GM12878 (cell line): ENCODE measurements at regions not wholly inside any gene's neighbourhood (a gene's known extent, or its start where the extent isn't known, plus 50 kb on each side); places are given as distances from the start of the nearest gene placed in this dataset.
A peak's percentile ranks its signal among the peaks of the same experiment; 100 is the strongest.

Experiments
- ATF2 ChIP-seq: IDR thresholded peaks from 2 replicates; pipeline ENCODE4 v1.6.1; 2012; ENCODE audit warnings: low read length, inconsistent platforms
- ATF3 ChIP-seq: IDR thresholded peaks from 2 replicates; pipeline ENCODE4 v1.6.1; 2011; ENCODE audit warnings: low read depth, mild to moderate bottlenecking, low read length, moderate library complexity, borderline replicate concordance; ENCODE audit errors: extremely low read depth
- ATF7 ChIP-seq: fragments of 450-650 bp; IDR thresholded peaks from 2 replicates; pipeline ENCODE4 v1.6.1; 2016; ENCODE audit warnings: low read depth, mild to moderate bottlenecking
- BACH1 ChIP-seq: fragments of 450-650 bp; IDR thresholded peaks from 2 replicates; pipeline ENCODE4 v1.6.1; 2017; ENCODE audit warnings: mild to moderate bottlenecking, borderline replicate concordance
- BMI1 ChIP-seq: fragments of 450-650 bp; IDR thresholded peaks from 2 replicates; pipeline ENCODE4 v1.6.1; 2016; ENCODE audit warnings: mild to moderate bottlenecking, moderate library complexity, borderline replicate concordance
- CREB1 ChIP-seq: IDR thresholded peaks from 2 replicates; pipeline ENCODE4 v1.6.1; 2012; ENCODE audit warnings: low read depth, mild to moderate bottlenecking, inconsistent platforms
- DPF2 ChIP-seq: fragments of 450-650 bp; IDR thresholded peaks from 2 replicates; pipeline ENCODE4 v1.6.1; 2017; ENCODE audit warnings: mild to moderate bottlenecking
- EED ChIP-seq: sonication (generic); IDR thresholded peaks from 2 replicates; pipeline ENCODE4 v1.6.1; 2016; ENCODE audit warnings: antibody characterized with exemption, low read depth
- EP300 ChIP-seq, 2 experiments: fragments of 150-350 bp in 1 of 2; IDR thresholded peaks; 2 replicates each; pipeline ENCODE4 v1.6.1; 2011 to 2012; ENCODE audit warnings: low read depth in 2 of 2, low read length in 2 of 2, borderline replicate concordance in 1 of 2, improper control_type of control experiment in 1 of 2, inconsistent platforms in 1 of 2; ENCODE audit not compliant: control insufficient read depth in 1 of 2
- FOXM1 ChIP-seq: IDR thresholded peaks from 2 replicates; pipeline ENCODE4 v1.6.1; 2012; ENCODE audit warnings: low read depth, mild to moderate bottlenecking, inconsistent platforms, low read length, moderate library complexity
- GATAD2B ChIP-seq: fragments of 450-650 bp; conservative IDR thresholded peaks from 2 replicates; pipeline ENCODE4 v1.6.1; 2017; ENCODE audit warnings: low read depth, mild to moderate bottlenecking, moderate library complexity
- HDGF ChIP-seq: fragments of 450-650 bp; IDR thresholded peaks from 2 replicates; pipeline ENCODE4 v1.6.1; 2016; ENCODE audit warnings: antibody characterized with exemption
- IKZF1 ChIP-seq: fragments of 450-650 bp; conservative IDR thresholded peaks from 2 replicates; pipeline ENCODE4 v1.6.1; 2017; ENCODE audit warnings: antibody characterized with exemption, mild to moderate bottlenecking
- IKZF2 ChIP-seq, 2 experiments: fragments of 450-650 bp; IDR thresholded peaks; 2 replicates each; pipeline ENCODE4 v1.6.1; 2017; ENCODE audit warnings: mild to moderate bottlenecking in 2 of 2, moderate library complexity in 2 of 2
- IRF4 ChIP-seq: IDR thresholded peaks from 2 replicates; pipeline ENCODE4 v1.6.1; 2011; ENCODE audit warnings: low read depth, low read length
- JUNB ChIP-seq: IDR thresholded peaks from 2 replicates; pipeline ENCODE4 v1.6.1; 2016; ENCODE audit warnings: antibody characterized with exemption, mild to moderate bottlenecking
- MEF2A ChIP-seq: IDR thresholded peaks from 2 replicates; pipeline ENCODE4 v1.6.1; 2011; ENCODE audit warnings: low read depth, mild to moderate bottlenecking, low read length, moderate library complexity; ENCODE audit not compliant: insufficient read depth
- MEF2B ChIP-seq: fragments of 450-650 bp; IDR thresholded peaks from 2 replicates; pipeline ENCODE4 v1.6.1; 2018; ENCODE audit warnings: mild to moderate bottlenecking, moderate library complexity; ENCODE audit not compliant: partially characterized antibody, poor library complexity, severe bottlenecking
- MTA2 ChIP-seq: fragments of 450-650 bp; IDR thresholded peaks from 2 replicates; pipeline ENCODE4 v1.6.1; 2016; ENCODE audit warnings: low read depth, mild to moderate bottlenecking, moderate library complexity
- MTA3 ChIP-seq: IDR thresholded peaks from 2 replicates; pipeline ENCODE4 v1.6.1; 2012; ENCODE audit warnings: low read length, inconsistent platforms, borderline replicate concordance
- NBN ChIP-seq: fragments of 450-650 bp; IDR thresholded peaks from 2 replicates; pipeline ENCODE4 v1.6.1; 2016
- NFIC ChIP-seq: IDR thresholded peaks from 2 replicates; pipeline ENCODE4 v1.6.1; 2012; ENCODE audit warnings: low read depth, mild to moderate bottlenecking, inconsistent platforms, low read length, moderate library complexity
- POLR2A ChIP-seq: IDR thresholded peaks from 2 replicates; pipeline ENCODE4 v1.6.1; 2011; ENCODE audit warnings: low read depth, mild to moderate bottlenecking, low read length
- RUNX3 ChIP-seq: IDR thresholded peaks from 2 replicates; pipeline ENCODE4 v1.6.1; 2012; ENCODE audit warnings: low read length, inconsistent platforms
- SPI1 ChIP-seq: IDR thresholded peaks from 2 replicates; pipeline ENCODE4 v1.6.1; 2011; ENCODE audit warnings: low read depth, mild to moderate bottlenecking, low read length, moderate library complexity, borderline replicate concordance; ENCODE audit not compliant: insufficient read depth
- STAT3 ChIP-seq: IDR thresholded peaks from 2 replicates; pipeline ENCODE4 v1.6.1; 2011; ENCODE audit warnings: low read depth, low read length, improper control_type of control experiment
- SUPT20H ChIP-seq: IDR thresholded peaks from 2 replicates; pipeline ENCODE4 v1.6.1; 2011; ENCODE audit warnings: low read depth, mild to moderate bottlenecking, low read length, moderate library complexity, borderline replicate concordance; ENCODE audit not compliant: control insufficient read depth
- TBL1XR1 ChIP-seq: IDR thresholded peaks from 2 replicates; pipeline ENCODE4 v1.6.1; 2012; ENCODE audit warnings: low read depth, low read length, improper control_type of control experiment
- TCF12 ChIP-seq: IDR thresholded peaks from 2 replicates; pipeline ENCODE4 v1.6.1; 2011; ENCODE audit warnings: low read depth, mild to moderate bottlenecking, low read length
- TCF3 ChIP-seq: IDR thresholded peaks from 2 replicates; pipeline ENCODE4 v1.6.1; 2012; ENCODE audit warnings: low read depth, mild to moderate bottlenecking, low read length, borderline replicate concordance; ENCODE audit not compliant: insufficient read depth
- TCF7 ChIP-seq: IDR thresholded peaks from 2 replicates; pipeline ENCODE4 v1.6.1; 2014; ENCODE audit warnings: antibody characterized with exemption, borderline replicate concordance
- ZNF24 ChIP-seq: fragments of 450-650 bp; IDR thresholded peaks from 2 replicates; pipeline ENCODE4 v1.6.1; 2017; ENCODE audit warnings: antibody characterized with exemption, mild to moderate bottlenecking

- TF ChIP-seq RUNX3, result peak; percentile 97
- no peak for TF ChIP-seq CREB1
- peak; percentile 75; the same call in 1 of the 2 replicates for TF ChIP-seq MEF2A
- no peak for TF ChIP-seq STAT3
- TF ChIP-seq TCF3, result 0 out of 2 replicates have a peak, but pooled peaks have one; percentile 14
- peak; percentile 84 to 89 for TF ChIP-seq IKZF2 (IDR thresholded peaks at IDR 0.05)
- peak; percentile 64 for TF ChIP-seq TCF7
- peak; percentile 87 for TF ChIP-seq IKZF1
- peak; percentile 83 for TF ChIP-seq JUNB
- peak; percentile 61; the same call in 1 of the 2 replicates for TF ChIP-seq TBL1XR1
- TF ChIP-seq NFIC, result peak; percentile 96
- peak; percentile 56 for TF ChIP-seq MEF2B
- peak; percentile 81 for TF ChIP-seq EED
- TF ChIP-seq SUPT20H, result no peak
- peak; percentile 85 for TF ChIP-seq DPF2
- 0 out of 2 replicates have a peak, but pooled peaks have one; percentile 37 for TF ChIP-seq BACH1
- peak; percentile 59 for TF ChIP-seq BMI1
- TF ChIP-seq POLR2A, result no peak
- peak; percentile 42; the same call in 1 of the 2 replicates for TF ChIP-seq ATF7
- 0 out of 2 replicates have a peak, but pooled peaks have one; percentile 7 for TF ChIP-seq ZNF24
- TF ChIP-seq TCF12, result peak; percentile 25; the same call in 1 of the 2 replicates
- TF ChIP-seq GATAD2B, result 0 out of 2 replicates have a peak, but pooled peaks have one; percentile 30
- no peak for TF ChIP-seq ATF3
- TF ChIP-seq HDGF, result no peak
- no peak for TF ChIP-seq NBN
- peak; percentile 76; the same call in 1 of the 2 replicates for TF ChIP-seq SPI1
- TF ChIP-seq EP300 (IDR thresholded peaks at IDR 0.05; ENCODE audit: borderline replicate concordance in 1 of 2, control insufficient read depth in 1 of 2, low read depth in 2 of 2, low read length in 2 of 2), result peak; percentile 49 to 63; a peak in 2 of 4 replicates
- TF ChIP-seq ATF2, result peak; percentile 89
- TF ChIP-seq MTA2, result peak; percentile 78
- peak; percentile 70; the same call in 1 of the 2 replicates for TF ChIP-seq IRF4
- TF ChIP-seq MTA3, result peak; percentile 94
- peak; percentile 83 for TF ChIP-seq FOXM1
Measured at GRCh38 chr7:20019757-20020432, 197.3 kb downstream of the MACC1 start (continued).
